MM.1S (cell line): ENCODE measurements at regions not wholly inside any gene's neighbourhood (a gene's known extent, or its start where the extent isn't known, plus 50 kb on each side); places are given as distances from the start of the nearest gene placed in this dataset.

Experiments
- DNase-seq: peaks from one replicate; pipeline ENCODE4 v3.0.0-alpha.2; 2015
- H2AFZ ChIP-seq: fragments of 300-600 bp; sonication (generic); 2 replicates; pipeline ENCODE4 v1.6.0; 2016; ENCODE audit warnings: antibody characterized with exemption, low read length
- H3F3A ChIP-seq: fragments of 300-600 bp; sonication (generic); 2 replicates; pipeline ENCODE4 v1.6.1; 2016; ENCODE audit warnings: mild to moderate bottlenecking, antibody characterized with exemption, low read length, moderate library complexity, mixed read lengths; ENCODE audit not compliant: insufficient read depth
- H3K27ac ChIP-seq: fragments of 300-600 bp; sonication (generic); 2 replicates; pipeline ENCODE4 v1.5.1; 2016; ENCODE audit warnings: mild to moderate bottlenecking, low read length
- H3K27me3 ChIP-seq: fragments of 300-600 bp; sonication (generic); replicated peaks from 2 replicates; pipeline ENCODE4 v1.6.0; 2016; ENCODE audit warnings: low read length; ENCODE audit not compliant: insufficient read depth
- H3K36me3 ChIP-seq: fragments of 300-600 bp; sonication (generic); replicated peaks from 2 replicates; pipeline ENCODE4 v1.6.1; 2016; ENCODE audit warnings: mild to moderate bottlenecking, low read length, mixed read lengths; ENCODE audit not compliant: insufficient read depth
- H3K4me1 ChIP-seq: fragments of 300-600 bp; sonication (generic); 2 replicates; pipeline ENCODE4 v1.6.1; 2016; ENCODE audit warnings: low read length, mixed read lengths
- H3K4me2 ChIP-seq: fragments of 300-600 bp; sonication (generic); 2 replicates; pipeline ENCODE4 v1.6.0; 2016; ENCODE audit warnings: low read depth, low read length
- H3K4me3 ChIP-seq: fragments of 300-600 bp; sonication (generic); 2 replicates; pipeline ENCODE4 v1.5.1; 2016; ENCODE audit warnings: low read length, mixed read lengths
- H3K79me2 ChIP-seq: fragments of 300-600 bp; sonication (generic); 2 replicates; pipeline ENCODE4 v1.6.1; 2016; ENCODE audit warnings: mixed run types, low read length, mixed read lengths
- H3K9ac ChIP-seq: fragments of 300-600 bp; sonication (generic); 2 replicates; pipeline ENCODE4 v1.6.1; 2016; ENCODE audit warnings: low read length, mixed read lengths
- H3K9me2 ChIP-seq: fragments of 300-600 bp; sonication (generic); replicated peaks from 2 replicates; pipeline ENCODE4 v1.6.1; 2016; ENCODE audit warnings: mild to moderate bottlenecking, low read length, mixed read lengths; ENCODE audit not compliant: insufficient read depth
- H3K9me3 ChIP-seq: fragments of 300-600 bp; sonication (generic); replicated peaks from 2 replicates; pipeline ENCODE4 v1.6.1; 2016; ENCODE audit warnings: mild to moderate bottlenecking, low read length, mixed read lengths; ENCODE audit not compliant: insufficient read depth
- H4K20me1 ChIP-seq: fragments of 300-600 bp; sonication (generic); 2 replicates; pipeline ENCODE4 v1.6.1; 2016; ENCODE audit warnings: mild to moderate bottlenecking, low read length, moderate library complexity, mixed read lengths; ENCODE audit not compliant: insufficient read depth
- CTCF ChIP-seq: fragments of 300-600 bp; sonication (generic); IDR thresholded peaks from 2 replicates; pipeline ENCODE4 v1.5.1; 2016; ENCODE audit warnings: antibody characterized with exemption, low read length, mixed read lengths
- EZH2 ChIP-seq: fragments of 300-600 bp; sonication (generic); optimal IDR thresholded peaks from 2 replicates; pipeline ENCODE3; 2017; ENCODE audit warnings: low read depth, mild to moderate bottlenecking, antibody characterized with exemption, low read length, mixed read lengths
- EZH2phosphoT487 ChIP-seq: fragments of 300-600 bp; sonication (generic); IDR thresholded peaks from 2 replicates; pipeline ENCODE4 v1.6.1; 2018; ENCODE audit warnings: antibody characterized with exemption, low read length

- Histone ChIP-seq H3F3A (no peaks in the 10 kb centered on the region), H3K79me2 (no peaks in the 10 kb centered on the region), H3K4me3 (no peak overlapping the region), H3K4me2 (no peak overlapping the region), H2AFZ (no peak overlapping the region), H3K9me3 (no peaks in the 10 kb centered on the region), H3K36me3 (no peaks in the 10 kb centered on the region), H3K27me3 (no peaks in the 10 kb centered on the region), H3K27ac (no peak overlapping the region), H4K20me1 (no peaks in the 10 kb centered on the region), H3K9me2 (no peaks in the 10 kb centered on the region), H3K9ac (no peak overlapping the region), H3K4me1 (no peaks in the 10 kb centered on the region)
- TF ChIP-seq CTCF (no peak), EZH2phosphoT487 (no peak), EZH2 (no peak)
- no peak for DNase-seq
Observed at GRCh38 chr13:106056851-106057250, 478.6 kb downstream of the EFNB2 start.

DNA sequence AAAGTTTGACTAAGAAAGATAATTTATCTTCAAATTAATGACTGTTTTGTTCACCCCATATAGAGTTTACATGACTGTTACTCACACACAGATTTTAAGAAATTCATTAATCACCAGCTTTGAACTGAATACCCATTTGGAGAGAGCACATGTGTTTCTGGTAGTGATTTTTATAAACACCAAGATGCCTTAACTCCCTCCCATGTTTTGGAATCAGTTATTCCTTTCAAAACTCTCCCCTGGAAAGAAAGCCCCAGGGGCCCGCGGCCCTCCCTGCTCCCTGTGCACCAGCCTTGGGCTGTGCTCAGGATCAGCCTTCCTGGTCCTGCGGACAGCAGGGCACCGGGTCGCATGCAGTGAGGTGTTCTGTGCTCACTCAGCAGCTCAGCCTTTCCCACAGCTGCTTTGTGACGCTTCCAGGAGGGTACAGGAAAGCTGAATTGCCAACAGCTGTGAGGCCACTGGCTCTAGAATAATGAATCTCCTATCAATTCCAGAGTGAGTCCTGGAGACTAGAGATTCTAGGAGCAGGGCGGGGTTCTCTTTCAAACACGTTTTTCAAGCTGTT is 483.2 kb downstream of the EFNB2 start:
- no peak overlapping the region for H3K9ac ChIP-seq
- H3K9me2 ChIP-seq = no peaks in the 10 kb centered on the region
- no peak for DNase-seq
- H3K79me2 ChIP-seq = no peaks in the 10 kb centered on the region
- H2AFZ ChIP-seq = no peak overlapping the region
- H3K9me3 ChIP-seq = no peaks in the 10 kb centered on the region
- H3K4me3 ChIP-seq = no peak overlapping the region
- no peaks in the 10 kb centered on the region for H3F3A ChIP-seq
- H3K27me3 ChIP-seq = no peaks in the 10 kb centered on the region
- no peak overlapping the region for H3K4me2 ChIP-seq
- no peak for TF ChIP-seq CTCF
- no peak for TF ChIP-seq EZH2phosphoT487
- no peak for TF ChIP-seq EZH2
- no peaks in the 10 kb centered on the region for H3K36me3 ChIP-seq
- no peak overlapping the region for H3K27ac ChIP-seq
- H4K20me1 ChIP-seq = no peaks in the 10 kb centered on the region
- no peaks in the 10 kb centered on the region for H3K4me1 ChIP-seq

DNA sequence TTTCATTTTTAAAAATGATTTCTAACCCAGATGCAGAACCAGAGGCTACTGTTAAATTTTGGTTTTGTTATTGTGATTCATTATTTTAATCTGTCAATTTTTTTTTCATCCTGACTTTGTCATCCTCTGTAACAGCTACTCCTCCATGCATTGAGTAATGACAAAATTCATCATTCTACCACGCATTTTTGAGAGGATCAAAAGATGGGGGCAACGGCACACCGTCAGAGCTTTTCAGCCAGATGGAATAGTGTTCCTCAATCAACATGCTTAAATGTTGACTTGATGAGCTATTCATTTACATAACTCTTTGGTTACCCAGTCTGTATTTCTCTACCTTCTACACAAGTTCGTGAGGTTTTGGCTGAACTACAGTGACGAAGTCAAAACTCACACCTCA is 486.3 kb downstream of the EFNB2 start:
- TF ChIP-seq EZH2phosphoT487 (no peak), EZH2 (no peak), CTCF (no peak)
- no peak for DNase-seq
- H3K4me3 ChIP-seq = no peak overlapping the region
- H3K9me3 ChIP-seq = no peaks in the 10 kb centered on the region
- H3K4me2 ChIP-seq = no peak overlapping the region
- no peaks in the 10 kb centered on the region for H3F3A ChIP-seq
- no peak overlapping the region for H3K9ac ChIP-seq
- no peaks in the 10 kb centered on the region for H3K9me2 ChIP-seq
- no peak overlapping the region for H2AFZ ChIP-seq
- no peaks in the 10 kb centered on the region for H3K4me1 ChIP-seq
- H3K36me3 ChIP-seq = no peaks in the 10 kb centered on the region
- H3K79me2 ChIP-seq = no peaks in the 10 kb centered on the region
- H4K20me1 ChIP-seq = no peaks in the 10 kb centered on the region
- H3K27me3 ChIP-seq = no peaks in the 10 kb centered on the region
- no peak overlapping the region for H3K27ac ChIP-seq
